Activated T-cell treated with anti-CD3 and anti-CD28 coated beads, Interleukin-2, amount 50 U/mL, for 72 hours (primary cell): ENCODE measurements at regions not wholly inside any gene's neighbourhood (a gene's known extent, or its start where the extent isn't known, plus 50 kb on each side); places are given as distances from the start of the nearest gene placed in this dataset.

Source experiments
- ATAC-seq, 2 donors: fragments of 150-1000 bp; cut with Tn5 transposase; replicated peaks in 1 of 2; 2 replicates each; pipeline ENCODE4 v1.10.0; 2021; ENCODE audit warnings: moderate library complexity in 2 of 2, mild to moderate bottlenecking in 1 of 2
- DNase-seq, 2 donors: peaks; one replicate each; pipeline ENCODE4 v3.0.0; 2021 to 2022; ENCODE audit warnings: mixed read lengths in 1 of 2
- H3K27ac Mint-ChIP-seq: one replicate; pipeline ENCODE4 v1.8.0; 2022; ENCODE audit warnings: mild to moderate bottlenecking, moderate library complexity, mixed read lengths
- H3K27me3 Mint-ChIP-seq: one replicate; pipeline ENCODE4 v1.8.0; 2022; ENCODE audit warnings: low read depth, mixed read lengths
- H3K36me3 Mint-ChIP-seq, 2 donors: one replicate each; pipeline ENCODE4 v1.8.0; 2022; ENCODE audit warnings: mixed read lengths in 2 of 2, mild to moderate bottlenecking in 1 of 2; ENCODE audit not compliant: insufficient read depth in 2 of 2
- H3K4me1 Mint-ChIP-seq: one replicate; pipeline ENCODE4 v1.8.0; 2022; ENCODE audit warnings: low read depth, mixed read lengths
- H3K4me3 Mint-ChIP-seq, 2 donors: one replicate each; pipeline ENCODE4 v1.8.0; 2022; ENCODE audit warnings: mild to moderate bottlenecking in 2 of 2, mixed read lengths in 2 of 2, moderate library complexity in 2 of 2
- H3K9me3 Mint-ChIP-seq, 2 donors: one replicate each; pipeline ENCODE4 v1.8.0; 2022; ENCODE audit warnings: mixed read lengths in 2 of 2

DNA sequence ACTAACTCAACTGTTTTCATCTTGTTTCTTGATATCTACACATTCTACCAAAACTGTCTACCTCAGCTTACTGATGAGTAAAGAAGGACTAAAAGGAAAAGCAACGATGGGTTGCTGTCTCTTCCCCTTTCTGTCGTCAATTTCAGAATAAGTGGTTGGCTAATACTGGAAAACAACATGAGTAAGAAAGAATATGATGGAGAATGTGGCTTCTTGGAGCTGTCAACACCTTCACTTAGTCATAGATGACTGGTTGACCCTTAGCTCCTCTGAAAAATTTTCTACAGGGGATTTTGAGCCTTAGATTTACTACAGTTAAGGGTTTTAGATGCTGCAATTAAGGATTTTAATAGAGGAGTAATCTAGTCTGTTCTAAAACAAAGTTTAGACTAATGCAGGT lies 797.9 kb downstream of the TLE4 start:
- no peak for ATAC-seq
- no peak for DNase-seq
- no peaks in the 10 kb centered on the region for H3K27me3 Mint-ChIP-seq
- H3K9me3 Mint-ChIP-seq, result peaks cover 4 to 5% of the 10 kb centered on the region in 2 donors
- no peaks in the 10 kb centered on the region for H3K4me1 Mint-ChIP-seq
- H3K27ac Mint-ChIP-seq, result no peak overlapping the region
- no peaks in the 10 kb centered on the region for H3K36me3 Mint-ChIP-seq
- no peak overlapping the region for H3K4me3 Mint-ChIP-seq

DNA sequence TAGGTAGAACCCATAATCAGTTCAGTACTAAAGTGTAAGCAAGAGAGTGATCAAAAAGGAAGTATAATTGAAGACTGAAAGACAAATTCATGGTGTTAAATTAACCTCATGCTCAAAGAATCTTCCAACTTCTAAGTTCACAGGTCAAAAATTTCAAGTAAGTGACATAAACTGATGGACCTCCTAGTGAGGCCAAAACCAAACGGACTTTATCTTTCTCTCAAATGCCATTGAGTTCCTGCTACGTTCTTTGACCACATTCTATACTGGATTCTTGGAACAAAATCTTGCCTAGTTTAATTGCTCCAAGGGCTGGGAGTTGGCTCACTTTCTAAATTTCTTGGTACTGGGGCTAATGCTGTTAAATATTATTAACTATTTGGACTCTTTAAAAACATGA lies 794.9 kb downstream of the TLE4 start:
- H3K9me3 Mint-ChIP-seq, result peaks cover 5 to 7% of the 10 kb centered on the region in 2 donors
- no peak for ATAC-seq
- H3K27me3 Mint-ChIP-seq, result no peaks in the 10 kb centered on the region
- no peak overlapping the region for H3K4me3 Mint-ChIP-seq
- no peak overlapping the region for H3K27ac Mint-ChIP-seq
- no peaks in the 10 kb centered on the region for H3K4me1 Mint-ChIP-seq
- H3K36me3 Mint-ChIP-seq, result no peaks in the 10 kb centered on the region
- no peak for DNase-seq

DNA sequence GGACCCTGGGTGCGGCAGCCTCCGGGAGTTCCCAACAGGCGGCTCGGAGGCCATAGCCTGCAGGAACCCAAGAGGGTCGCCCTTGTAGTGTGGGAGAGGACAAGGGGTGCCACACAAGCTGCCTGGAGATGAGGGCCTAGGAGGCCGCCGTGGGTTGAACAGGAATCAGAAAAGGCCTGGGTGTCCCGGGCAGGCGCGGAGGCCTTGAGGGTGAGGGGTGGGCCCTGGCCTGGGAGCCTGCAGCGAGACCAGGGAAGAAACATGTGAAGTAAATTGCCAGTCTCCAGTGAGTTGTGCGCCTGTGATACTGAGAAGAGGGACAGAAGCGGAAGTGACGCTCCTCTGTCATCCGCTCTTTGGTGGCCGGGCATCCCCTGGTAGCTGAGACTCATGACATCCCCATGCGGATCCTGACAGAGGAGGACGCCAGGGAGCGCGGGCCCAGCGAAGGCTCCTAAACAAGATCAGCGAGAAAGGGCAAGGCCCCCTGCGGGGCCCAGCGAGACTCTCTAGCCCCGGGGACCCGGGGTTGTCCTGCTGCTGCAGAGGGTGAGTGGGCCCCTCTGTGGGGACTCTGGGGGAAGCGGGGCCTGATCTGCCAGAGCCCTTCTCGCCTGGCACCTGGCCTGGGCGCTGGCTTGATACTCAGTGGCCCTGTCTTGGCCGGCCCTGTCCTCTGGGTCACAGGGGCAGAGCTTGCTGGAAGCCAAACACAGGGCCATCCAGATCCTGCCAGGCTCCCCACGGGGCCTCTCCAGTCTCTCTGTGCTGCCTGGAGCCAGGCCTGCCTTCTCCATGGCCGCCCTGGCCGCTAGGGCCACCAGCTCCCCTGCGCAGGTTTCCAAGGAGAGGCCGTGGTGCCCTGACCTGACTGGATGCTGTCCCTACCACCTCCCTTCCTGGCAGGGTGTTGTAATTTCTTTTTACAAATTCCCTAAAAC lies 788.4 kb downstream of the TLE4 start:
- no peaks in the 10 kb centered on the region for H3K4me1 Mint-ChIP-seq
- no peak for ATAC-seq

DNA sequence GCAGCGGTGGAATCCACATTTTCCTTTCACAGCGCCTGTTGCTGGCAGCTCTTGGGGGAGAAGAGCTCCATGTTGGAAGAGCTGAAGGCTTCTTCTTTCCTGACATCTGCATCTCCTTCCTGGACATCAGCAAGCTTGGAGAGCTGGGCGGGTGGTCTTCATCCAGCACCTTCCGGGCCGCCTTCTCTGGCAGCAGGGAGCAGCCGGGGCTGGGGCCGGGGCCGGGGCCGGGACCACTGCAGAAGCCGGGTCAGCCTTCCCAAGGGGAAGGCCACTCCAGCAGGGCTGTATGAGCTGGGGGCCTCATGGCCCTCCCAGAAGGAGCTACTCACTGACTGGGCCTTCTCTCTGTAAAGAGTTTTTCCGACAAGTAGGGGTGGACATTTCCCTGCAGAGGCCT lies 787.5 kb downstream of the TLE4 start:
- H3K9me3 Mint-ChIP-seq, result peaks cover 4 to 10% of the 10 kb centered on the region in 2 donors
- H3K4me1 Mint-ChIP-seq, result no peaks in the 10 kb centered on the region
- no peak overlapping the region for H3K27ac Mint-ChIP-seq
- H3K36me3 Mint-ChIP-seq, result no peaks in the 10 kb centered on the region
- no peak for ATAC-seq
- no peak for DNase-seq
- no peaks in the 10 kb centered on the region for H3K27me3 Mint-ChIP-seq
- H3K4me3 Mint-ChIP-seq, result no peak overlapping the region

More for the DNA sequence above, 788.4 kb downstream of the TLE4 start:
- no peak for DNase-seq
- Mint-ChIP-seq H3K9me3 (peaks cover 4 to 8% of the 10 kb centered on the region in 2 donors), H3K36me3 (no peaks in the 10 kb centered on the region), H3K4me3 (no peak overlapping the region), H3K27me3 (no peaks in the 10 kb centered on the region), H3K27ac (no peak overlapping the region)

DNA sequence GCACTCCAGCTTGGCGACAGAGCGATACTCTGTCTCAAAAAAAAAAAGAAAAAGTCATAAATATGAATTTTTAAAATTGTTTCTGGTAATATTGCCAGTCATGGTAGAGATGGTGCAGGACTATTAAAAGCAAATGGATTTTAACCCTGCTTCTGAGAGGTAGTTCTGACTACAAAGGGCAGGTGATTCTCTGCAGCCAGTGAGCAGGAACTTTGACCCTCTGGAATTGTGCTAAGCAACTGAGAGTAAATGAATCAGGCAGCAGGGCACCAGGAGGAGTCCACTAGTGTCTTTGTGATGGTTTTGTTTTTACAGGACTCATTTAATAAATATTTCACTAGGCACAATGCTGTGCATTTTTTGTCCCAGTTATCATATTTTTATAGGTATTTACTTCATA lies 781.2 kb downstream of the TLE4 start:
- Mint-ChIP-seq H3K27me3 (no peaks in the 10 kb centered on the region), H3K4me1 (no peaks in the 10 kb centered on the region), H3K27ac (no peak overlapping the region), H3K36me3 (no peaks in the 10 kb centered on the region), H3K4me3 (no peak overlapping the region), H3K9me3 (peaks cover 5 to 9% of the 10 kb centered on the region in 2 donors)
- DNase-seq (no peak), ATAC-seq (no peak)

DNA sequence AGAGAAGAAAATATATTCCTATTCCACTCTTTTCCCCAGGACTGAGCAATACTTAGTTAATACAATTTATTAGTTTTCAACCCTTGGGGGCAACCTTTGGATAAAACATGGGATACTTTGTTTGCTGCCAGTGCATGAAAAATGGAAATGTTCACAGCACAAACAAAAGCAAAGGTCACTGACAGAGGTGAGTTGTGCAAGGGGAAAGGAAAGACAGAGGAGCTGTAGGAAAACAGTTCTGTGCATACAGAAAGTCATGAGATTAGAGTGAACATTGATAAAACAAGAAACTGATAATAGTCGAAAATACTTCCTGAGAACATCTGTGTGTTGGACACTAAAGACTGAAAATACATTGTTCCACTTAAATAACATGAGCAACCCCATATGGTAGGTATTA lies 779.8 kb downstream of the TLE4 start:
- ATAC-seq, result no peak
- Mint-ChIP-seq H3K36me3 (no peaks in the 10 kb centered on the region), H3K27me3 (no peaks in the 10 kb centered on the region), H3K4me1 (no peaks in the 10 kb centered on the region), H3K9me3 (peaks cover 5 to 8% of the 10 kb centered on the region in 2 donors), H3K27ac (no peak overlapping the region), H3K4me3 (no peak overlapping the region)
- no peak for DNase-seq

DNA sequence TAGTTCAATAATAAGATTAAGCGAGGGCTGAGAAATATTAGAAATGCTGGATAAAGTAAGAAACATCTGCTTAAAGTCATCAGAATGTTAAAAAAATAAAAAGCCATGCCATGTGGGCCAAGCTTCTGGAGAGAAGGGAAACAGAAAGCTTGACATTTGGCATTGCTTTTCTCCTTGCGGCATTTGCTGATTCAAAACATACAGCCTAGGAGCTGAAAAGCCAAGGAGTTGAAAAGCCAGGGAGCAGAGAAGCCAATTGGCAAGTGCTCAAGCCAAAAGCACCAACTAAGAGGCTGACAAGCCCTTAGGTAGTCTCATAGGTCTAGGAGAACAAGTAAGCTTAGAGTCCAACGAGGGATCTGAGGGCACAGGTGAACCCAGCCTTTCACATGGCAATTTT lies 754.3 kb downstream of the TLE4 start:
- Mint-ChIP-seq H3K27me3 (no peaks in the 10 kb centered on the region), H3K36me3 (no peaks in the 10 kb centered on the region), H3K9me3 (no peaks in the 10 kb centered on the region), H3K4me1 (no peaks in the 10 kb centered on the region), H3K27ac (no peak overlapping the region), H3K4me3 (no peak overlapping the region)
- DNase-seq, result no peak
- ATAC-seq, result no peak

DNA sequence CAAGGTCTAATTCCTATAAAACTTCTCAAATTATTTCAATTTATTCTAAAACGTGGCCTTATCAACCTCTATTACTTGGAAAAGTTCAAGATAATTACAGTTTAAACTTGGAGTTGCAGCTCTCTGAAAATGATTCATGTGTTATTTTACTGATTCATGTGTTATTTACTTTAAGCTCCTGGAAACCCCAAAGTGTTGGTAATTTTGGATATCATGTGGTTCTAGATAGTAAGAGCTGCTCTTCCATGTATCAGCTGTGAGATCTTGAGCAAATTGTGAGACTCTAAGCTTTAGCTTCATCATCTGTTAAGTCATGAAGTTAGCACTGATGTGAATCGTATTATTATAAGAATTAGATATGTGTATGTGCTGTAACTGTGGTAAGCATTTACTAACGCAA lies 749.2 kb downstream of the TLE4 start:
- Mint-ChIP-seq H3K4me3 (no peak overlapping the region), H3K36me3 (no peaks in the 10 kb centered on the region), H3K27me3 (no peaks in the 10 kb centered on the region), H3K9me3 (no peaks in the 10 kb centered on the region), H3K27ac (no peak overlapping the region), H3K4me1 (no peaks in the 10 kb centered on the region)
- no peak for ATAC-seq
- no peak for DNase-seq

DNA sequence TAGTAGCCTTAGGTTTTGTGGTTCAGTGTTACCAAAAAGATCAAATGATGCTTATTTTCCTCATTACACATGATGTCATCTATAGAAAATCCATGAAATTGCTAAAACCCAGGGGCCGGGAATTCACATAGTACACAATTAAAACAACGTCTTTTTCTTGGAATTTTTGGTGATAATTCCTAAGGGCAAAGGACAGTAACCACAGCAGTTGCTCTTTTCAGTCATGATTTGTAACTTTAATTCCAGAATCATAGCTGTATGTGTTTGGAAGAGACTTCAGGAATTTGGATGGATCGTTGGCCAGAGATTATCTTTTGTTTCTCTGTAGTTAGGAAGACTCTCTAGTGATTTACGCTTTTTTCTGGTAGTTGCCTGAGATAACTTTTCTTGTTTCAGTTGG lies 748.7 kb downstream of the TLE4 start:
- no peaks in the 10 kb centered on the region for H3K27me3 Mint-ChIP-seq
- no peaks in the 10 kb centered on the region for H3K36me3 Mint-ChIP-seq
- no peak overlapping the region for H3K27ac Mint-ChIP-seq

DNA sequence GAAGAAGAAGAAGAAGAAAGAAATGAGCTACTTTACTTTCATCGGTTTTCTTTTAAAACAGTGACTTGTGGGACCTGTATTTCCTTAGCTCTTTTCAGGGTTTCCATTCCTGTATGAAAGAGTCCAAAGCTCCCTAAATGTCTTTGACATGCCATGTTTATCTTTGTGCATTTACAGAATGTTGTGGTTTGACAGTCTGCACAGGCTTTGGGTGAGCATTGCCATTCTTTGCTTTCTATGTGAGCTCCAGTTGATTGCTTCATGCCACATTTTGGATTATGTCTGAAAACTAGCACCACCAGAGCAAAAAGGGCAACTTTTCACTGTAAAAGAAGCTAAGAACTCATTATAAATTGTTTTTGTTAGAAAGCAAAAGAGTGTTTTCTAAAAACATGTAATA lies 733.4 kb downstream of the TLE4 start:
- peaks cover 0 to 2% of the 10 kb centered on the region in 2 donors for H3K9me3 Mint-ChIP-seq
- H3K27me3 Mint-ChIP-seq, result no peaks in the 10 kb centered on the region
- H3K4me1 Mint-ChIP-seq, result no peaks in the 10 kb centered on the region
- H3K27ac Mint-ChIP-seq, result no peak overlapping the region
- DNase-seq (no peak), ATAC-seq (no peak)
- H3K36me3 Mint-ChIP-seq, result peaks cover 0 to 3% of the 10 kb centered on the region in 2 donors
- H3K4me3 Mint-ChIP-seq, result no peak overlapping the region

More for the DNA sequence above, 748.7 kb downstream of the TLE4 start:
- DNase-seq, result no peak
- Mint-ChIP-seq H3K4me1 (no peaks in the 10 kb centered on the region), H3K4me3 (no peak overlapping the region), H3K9me3 (no peaks in the 10 kb centered on the region)
- ATAC-seq, result no peak

DNA sequence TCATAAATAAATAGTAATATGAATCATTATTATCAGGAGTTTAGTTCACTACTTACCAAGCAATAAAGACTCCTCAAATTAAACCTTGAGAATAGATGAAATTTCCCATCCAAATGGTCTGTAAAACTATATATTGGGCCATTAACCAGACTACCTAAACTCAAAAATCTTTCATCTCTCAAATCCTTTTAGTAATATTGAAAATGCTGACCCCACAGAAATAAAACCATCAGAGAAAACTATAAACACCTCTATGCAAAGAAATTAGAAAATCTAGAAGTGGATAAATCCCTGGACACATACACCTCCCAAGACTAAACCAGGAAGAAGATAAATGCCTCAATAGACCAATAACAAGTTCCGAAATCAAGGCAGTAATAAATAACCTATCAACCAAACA lies 723.2 kb downstream of the TLE4 start:
- no peaks in the 10 kb centered on the region for H3K4me1 Mint-ChIP-seq
- H3K9me3 Mint-ChIP-seq, result peaks cover 3% of the 10 kb centered on the region in 2 donors
- DNase-seq (no peak), ATAC-seq (no peak)
- no peaks in the 10 kb centered on the region for H3K36me3 Mint-ChIP-seq
- no peak overlapping the region for H3K27ac Mint-ChIP-seq
- H3K27me3 Mint-ChIP-seq, result no peaks in the 10 kb centered on the region
- no peak overlapping the region for H3K4me3 Mint-ChIP-seq

DNA sequence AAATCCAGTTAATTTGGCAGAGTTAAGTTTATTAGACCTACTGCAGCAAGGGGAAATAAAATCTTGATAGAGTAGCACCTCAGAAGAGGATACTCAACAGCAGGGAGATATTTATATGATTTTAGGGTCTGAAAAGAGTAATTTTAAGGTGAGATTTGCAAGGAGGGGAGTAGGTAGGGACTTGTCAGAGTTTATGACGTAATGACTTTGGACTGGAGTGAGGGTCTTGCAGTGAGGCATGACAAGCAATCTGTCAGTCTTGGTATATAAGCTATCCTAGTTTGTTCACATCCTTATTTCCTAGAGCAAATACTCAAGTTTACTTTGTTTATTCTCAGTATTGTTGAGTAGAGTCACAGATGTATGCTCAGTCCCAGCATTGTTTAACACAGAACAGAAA lies 722.6 kb downstream of the TLE4 start:
- Mint-ChIP-seq H3K36me3 (peaks cover 0 to under 1% of the 10 kb centered on the region in 2 donors), H3K9me3 (peaks cover 3% of the 10 kb centered on the region in 2 donors), H3K27ac (no peak overlapping the region), H3K27me3 (no peaks in the 10 kb centered on the region), H3K4me1 (no peaks in the 10 kb centered on the region), H3K4me3 (no peak overlapping the region)
- ATAC-seq (no peak), DNase-seq (no peak)

DNA sequence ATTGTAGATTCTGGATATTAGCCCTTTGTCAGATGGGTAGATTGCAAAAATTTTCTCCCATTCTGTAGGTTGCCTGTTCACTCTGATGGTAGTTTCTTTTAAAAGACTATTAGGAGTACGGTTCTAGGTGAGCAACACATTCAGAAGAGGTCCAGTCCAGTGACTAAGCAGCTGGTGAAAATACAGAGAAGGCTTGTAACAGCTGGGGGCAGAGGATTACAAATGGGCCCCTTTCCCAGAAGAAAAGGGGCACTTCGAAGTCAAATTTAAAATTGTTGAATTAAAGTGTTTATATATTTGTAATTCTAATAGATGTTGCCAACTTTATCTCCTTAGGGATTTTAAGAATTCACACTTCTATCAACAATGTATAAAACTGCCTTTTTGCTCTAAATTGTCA lies 720.5 kb downstream of the TLE4 start:
- H3K9me3 Mint-ChIP-seq, result peaks cover 3 to 4% of the 10 kb centered on the region in 2 donors
- peaks cover 0 to 1% of the 10 kb centered on the region in 2 donors for H3K36me3 Mint-ChIP-seq
- DNase-seq (no peak), ATAC-seq (no peak)
- H3K4me3 Mint-ChIP-seq, result no peak overlapping the region
- no peak overlapping the region for H3K27ac Mint-ChIP-seq
- H3K4me1 Mint-ChIP-seq, result no peaks in the 10 kb centered on the region
- H3K27me3 Mint-ChIP-seq, result no peaks in the 10 kb centered on the region

DNA sequence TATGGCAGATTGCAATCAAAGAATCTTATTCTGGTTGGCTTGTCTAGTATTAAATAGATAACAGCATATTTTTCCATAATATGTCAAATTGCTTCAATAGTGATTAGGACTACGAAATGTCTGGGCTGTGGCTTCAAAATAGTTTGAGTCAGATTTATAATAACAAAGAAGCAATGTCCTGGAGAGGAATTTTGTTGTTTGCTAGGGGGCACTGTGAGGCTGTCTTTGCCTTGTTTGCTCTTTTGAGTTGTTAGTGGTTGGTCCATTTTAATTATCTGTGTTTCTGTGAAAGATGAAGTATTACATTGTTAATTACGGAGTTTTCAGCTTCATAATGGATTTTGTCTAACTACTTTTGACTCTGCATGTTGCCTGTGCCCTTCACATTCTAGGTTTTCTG lies 713.6 kb downstream of the TLE4 start:
- H3K27ac Mint-ChIP-seq, result no peak overlapping the region
- DNase-seq (no peak), ATAC-seq (no peak)
- H3K27me3 Mint-ChIP-seq, result no peaks in the 10 kb centered on the region
- no peak overlapping the region for H3K4me3 Mint-ChIP-seq
- H3K4me1 Mint-ChIP-seq, result no peaks in the 10 kb centered on the region
- H3K9me3 Mint-ChIP-seq, result peaks cover 3% of the 10 kb centered on the region in 2 donors
- H3K36me3 Mint-ChIP-seq, result peaks cover 0 to 1% of the 10 kb centered on the region in 2 donors
